ENCODE measurements at regions not wholly inside any gene's neighbourhood (a gene's known extent, or its start where the extent isn't known, plus 50 kb on each side); places are given as distances from the start of the nearest gene placed in this dataset.

GRCh38 chr5:163677092-163677491 is 171.7 kb downstream of the MAT2B start:
- CTCF ChIA-PET: interaction anchor here (0.9 kb wide), 1 partner anchor 827 kb away, joined by 3 read pairs; no protein-coding TSS in a partner anchor
- H3K9me3 ChIP-seq (ENCODE audit: control extremely low read depth in 1 of 3, control insufficient read depth in 2 of 3, insufficient read depth in 1 of 3, low read length in 2 of 3): no peaks in the 10 kb centered on the region
- Mint-ChIP-seq H3K9me3 (ENCODE audit: insufficient read depth) (no peaks in the 10 kb centered on the region), H3K27ac (no peak overlapping the region), H3K27me3 (peaks cover 12% of the 10 kb centered on the region), H3K4me1 (no peaks in the 10 kb centered on the region), H3K4me3 (no peak overlapping the region)
- no peaks in the 10 kb centered on the region for H3K4me1 ChIP-seq (ENCODE audit: control insufficient read depth in 2 of 2, insufficient read depth in 2 of 2, low read length in 2 of 2)
- no peak overlapping the region for H3K4me3 ChIP-seq (ENCODE audit: control extremely low read depth in 1 of 5, extremely low read depth in 1 of 5, insufficient read depth in 1 of 5, low read depth in 2 of 5, low read length in 4 of 5)
- POLR2A ChIA-PET: no interaction called here
- no peak for TF ChIP-seq EZH2 (IDR thresholded peaks at IDR 0.05; ENCODE audit: borderline replicate concordance, insufficient read depth, low read depth, low read length, poor library complexity, severe bottlenecking)
- TF ChIP-seq CTCF (IDR thresholded peaks at IDR 0.05): no peak
- WGBS (ENCODE audit: insufficient coverage): no CpG with 5 or more reads among the region's 2 CpGs
- DNase-seq (no peak), ATAC-seq (ENCODE audit: low read depth) (no peak)
- no peaks in the 10 kb centered on the region for H3K36me3 ChIP-seq (replicated peaks in 1 of 2; ENCODE audit: control extremely low read depth in 1 of 2, control insufficient read depth in 1 of 2, extremely low read depth in 1 of 2, insufficient read depth in 2 of 2, low read length in 1 of 2)
- no peak overlapping the region for H2AFZ ChIP-seq (ENCODE audit: insufficient read depth, low read depth, low read length, poor library complexity, severe bottlenecking)
- no peaks in the 10 kb centered on the region for H4K20me1 ChIP-seq (ENCODE audit: control insufficient read depth, insufficient read depth, low read length, poor library complexity, severe bottlenecking)
- intact Hi-C loops (cut with micrococcal nuclease): no loop called here
- no peak overlapping the region for H3K27ac ChIP-seq (ENCODE audit: low read length in 2 of 2)
- H3K9ac ChIP-seq (ENCODE audit: low read length): no peak overlapping the region
- H3K27me3 ChIP-seq (replicated peaks in 1 of 4; ENCODE audit: control extremely low read depth in 1 of 4, control insufficient read depth in 3 of 4, insufficient read depth in 4 of 4, low read length in 3 of 4): no peaks in the 10 kb centered on the region
- no peak overlapping the region for H3K4me2 ChIP-seq (replicated peaks; ENCODE audit: low read depth, low read length, poor library complexity, severe bottlenecking)
- no peaks in the 10 kb centered on the region for H3K79me2 ChIP-seq (ENCODE audit: control insufficient read depth, insufficient read depth, low read length)

- no peaks in the 10 kb centered on the region for H3K4me1 ChIP-seq (ENCODE audit: control insufficient read depth in 2 of 2, insufficient read depth in 2 of 2, low read length in 2 of 2)
- no peaks in the 10 kb centered on the region for H4K20me1 ChIP-seq (ENCODE audit: control insufficient read depth, insufficient read depth, low read length, poor library complexity, severe bottlenecking)
- ATAC-seq (ENCODE audit: low read depth) (no peak), DNase-seq (no peak)
- H3K4me2 ChIP-seq (replicated peaks; ENCODE audit: low read depth, low read length, poor library complexity, severe bottlenecking): no peak overlapping the region
- Mint-ChIP-seq H3K27ac (no peak overlapping the region), H3K4me3 (no peak overlapping the region), H3K9me3 (ENCODE audit: insufficient read depth) (no peaks in the 10 kb centered on the region), H3K27me3 (peaks cover 19% of the 10 kb centered on the region), H3K4me1 (no peaks in the 10 kb centered on the region)
- intact Hi-C loops (cut with micrococcal nuclease): no loop called here
- H3K27ac ChIP-seq (ENCODE audit: low read length in 2 of 2): no peak overlapping the region
- WGBS (ENCODE audit: insufficient coverage): no CpG with 5 or more reads among the region's 1 CpG
- H3K9ac ChIP-seq (ENCODE audit: low read length): no peak overlapping the region
- H3K36me3 ChIP-seq (replicated peaks in 1 of 2; ENCODE audit: control extremely low read depth in 1 of 2, control insufficient read depth in 1 of 2, extremely low read depth in 1 of 2, insufficient read depth in 2 of 2, low read length in 1 of 2): no peaks in the 10 kb centered on the region
- H2AFZ ChIP-seq (ENCODE audit: insufficient read depth, low read depth, low read length, poor library complexity, severe bottlenecking): no peak overlapping the region
- no peak overlapping the region for H3K4me3 ChIP-seq (ENCODE audit: control extremely low read depth in 1 of 5, extremely low read depth in 1 of 5, insufficient read depth in 1 of 5, low read depth in 2 of 5, low read length in 4 of 5)
- H3K9me3 ChIP-seq (ENCODE audit: control extremely low read depth in 1 of 3, control insufficient read depth in 2 of 3, insufficient read depth in 1 of 3, low read length in 2 of 3): no peaks in the 10 kb centered on the region
- POLR2A ChIA-PET: no interaction called here
- no peaks in the 10 kb centered on the region for H3K27me3 ChIP-seq (replicated peaks in 1 of 4; ENCODE audit: control extremely low read depth in 1 of 4, control insufficient read depth in 3 of 4, insufficient read depth in 4 of 4, low read length in 3 of 4)
- no peak for TF ChIP-seq EZH2 (IDR thresholded peaks at IDR 0.05; ENCODE audit: borderline replicate concordance, insufficient read depth, low read depth, low read length, poor library complexity, severe bottlenecking)
- TF ChIP-seq CTCF (IDR thresholded peaks at IDR 0.05): no peak
- CTCF ChIA-PET: interaction anchor here (1.7 kb wide), 1 partner anchor 822 kb away, joined by 4 read pairs; no protein-coding TSS in a partner anchor
- H3K79me2 ChIP-seq (ENCODE audit: control insufficient read depth, insufficient read depth, low read length): no peaks in the 10 kb centered on the region
Measured at GRCh38 chr5:163682234-163682633, 176.8 kb downstream of the MAT2B start.
